ENCODE measurements at regions not wholly inside any gene's neighbourhood (a gene's known extent, or its start where the extent isn't known, plus 50 kb on each side); places are given as distances from the start of the nearest gene placed in this dataset.
"Not testable (repeated sequence)": the region's sequence is repeated elsewhere in the genome, so short reads cannot be mapped to it uniquely, and the experiment has no call there.

- H3K9me3 ChIP-seq: peaks cover 4% of the 10 kb centered on the region; the same call in 1 of the 2 replicates
- H3K4me1 ChIP-seq: no peaks in the 10 kb centered on the region
- no peak for DNase-seq
- peaks cover 87% of the 10 kb centered on the region for H3K27me3 ChIP-seq
- no peak for TF ChIP-seq CTCF (IDR thresholded peaks at IDR 0.05; ENCODE audit: low read depth, low read length)
- H3K36me3 ChIP-seq: no peaks in the 10 kb centered on the region
- no peak overlapping the region for H3K4me3 ChIP-seq (ENCODE audit: low read depth, low read length)
Observed at GRCh38 chr1:147076442-147076841, 95.8 kb downstream of the PRKAB2 start.

GRCh38 chr1:147072482-147073432 lies 99.5 kb downstream of the PRKAB2 start:
- TF ChIP-seq CTCF (IDR thresholded peaks at IDR 0.05; ENCODE audit: low read depth, low read length): no peak
- no peak for DNase-seq
- no peaks in the 10 kb centered on the region for H3K9me3 ChIP-seq
- H3K4me1 ChIP-seq: no peaks in the 10 kb centered on the region
- peak overlapping the region; percentile 36 for H3K4me3 ChIP-seq (ENCODE audit: low read depth, low read length)
- peaks cover 56% of the 10 kb centered on the region for H3K27me3 ChIP-seq
- no peaks in the 10 kb centered on the region for H3K36me3 ChIP-seq

GRCh38 chr1:147071142-147071541 lies 101.1 kb downstream of the PRKAB2 start:
- Histone ChIP-seq H3K27me3 (peaks cover 42% of the 10 kb centered on the region), H3K36me3 (no peaks in the 10 kb centered on the region), H3K9me3 (no peaks in the 10 kb centered on the region), H3K4me3 (ENCODE audit: low read depth, low read length) (no peak overlapping the region), H3K4me1 (no peaks in the 10 kb centered on the region)
- no peak for DNase-seq
- no peak for TF ChIP-seq CTCF (IDR thresholded peaks at IDR 0.05; ENCODE audit: low read depth, low read length)

GRCh38 chr1:147062956-147063355 lies 109.3 kb downstream of the PRKAB2 start:
- no peak for DNase-seq
- H3K36me3 ChIP-seq: no peaks in the 10 kb centered on the region
- no peaks in the 10 kb centered on the region for H3K27me3 ChIP-seq
- H3K4me1 ChIP-seq: no peaks in the 10 kb centered on the region
- H3K9me3 ChIP-seq: no peaks in the 10 kb centered on the region; the same call in 1 of the 2 replicates
- TF ChIP-seq CTCF (IDR thresholded peaks at IDR 0.05; ENCODE audit: low read depth, low read length): no peak
- no peak overlapping the region for H3K4me3 ChIP-seq (ENCODE audit: low read depth, low read length)

- H3K4me1 ChIP-seq; H3K36me3 ChIP-seq; H3K9me3 ChIP-seq; H3K4me3 ChIP-seq (ENCODE audit: low read depth, low read length); H3K27me3 ChIP-seq; DNase-seq: not testable (repeated sequence)
Observed at GRCh38 chr1:147061880-147062279, 110.4 kb downstream of the PRKAB2 start.

- Histone ChIP-seq H3K36me3 (no peaks in the 10 kb centered on the region), H3K4me1 (no peaks in the 10 kb centered on the region), H3K27me3 (no peaks in the 10 kb centered on the region), H3K4me3 (ENCODE audit: low read depth, low read length) (no peak overlapping the region), H3K9me3 (no peaks in the 10 kb centered on the region)
- TF ChIP-seq CTCF (IDR thresholded peaks at IDR 0.05; ENCODE audit: low read depth, low read length): no peak
- DNase-seq: no peak
Observed at GRCh38 chr1:147053269-147053668, 115.1 kb downstream of the NBPF12 start.

All from BE2C (cell line).